ENCODE measurements at regions not wholly inside any gene's neighbourhood (a gene's known extent, or its start where the extent isn't known, plus 50 kb on each side); places are given as distances from the start of the nearest gene placed in this dataset.

- TF ChIP-seq, protein P1, sequence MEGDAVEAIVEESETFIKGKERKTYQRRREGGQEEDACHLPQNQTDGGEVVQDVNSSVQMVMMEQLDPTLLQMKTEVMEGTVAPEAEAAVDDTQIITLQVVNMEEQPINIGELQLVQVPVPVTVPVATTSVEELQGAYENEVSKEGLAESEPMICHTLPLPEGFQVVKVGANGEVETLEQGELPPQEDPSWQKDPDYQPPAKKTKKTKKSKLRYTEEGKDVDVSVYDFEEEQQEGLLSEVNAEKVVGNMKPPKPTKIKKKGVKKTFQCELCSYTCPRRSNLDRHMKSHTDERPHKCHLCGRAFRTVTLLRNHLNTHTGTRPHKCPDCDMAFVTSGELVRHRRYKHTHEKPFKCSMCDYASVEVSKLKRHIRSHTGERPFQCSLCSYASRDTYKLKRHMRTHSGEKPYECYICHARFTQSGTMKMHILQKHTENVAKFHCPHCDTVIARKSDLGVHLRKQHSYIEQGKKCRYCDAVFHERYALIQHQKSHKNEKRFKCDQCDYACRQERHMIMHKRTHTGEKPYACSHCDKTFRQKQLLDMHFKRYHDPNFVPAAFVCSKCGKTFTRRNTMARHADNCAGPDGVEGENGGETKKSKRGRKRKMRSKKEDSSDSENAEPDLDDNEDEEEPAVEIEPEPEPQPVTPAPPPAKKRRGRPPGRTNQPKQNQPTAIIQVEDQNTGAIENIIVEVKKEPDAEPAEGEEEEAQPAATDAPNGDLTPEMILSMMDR (IDR thresholded peaks at IDR 0.05), result no peak
- TF ChIP-seq POLR2A (IDR thresholded peaks at IDR 0.05), result no peak
- TF ChIP-seq POLR2AphosphoS5 (IDR thresholded peaks at IDR 0.05), result no peak
These were observed 1643.9 kb downstream of the CDH8 start for GRCh38 chr16:60392380-60392779.

Measured in prostate gland (tissue), 2 donors.